Uterus (tissue), 3 donors: ENCODE measurements at regions not wholly inside any gene's neighbourhood (a gene's known extent, or its start where the extent isn't known, plus 50 kb on each side); places are given as distances from the start of the nearest gene placed in this dataset.

Experiments used
- DNase-seq, 2 donors: peaks; one replicate each; pipeline ENCODE4 v3.0.0-alpha.2; 2019 to 2020
- H3K27ac ChIP-seq, 2 donors: fragments of 200-600 bp; sonication (generic); 1 replicate in 1 of 2; 2 replicates in 1 of 2; pipeline ENCODE4 v1.5.1; 2016 to 2018
- H3K27me3 ChIP-seq, 2 donors: fragments of 200-600 bp; sonication (generic); one replicate each; pipeline ENCODE4 v1.5.1; 2018 to 2019; ENCODE audit warnings: control low read depth in 1 of 2
- H3K36me3 ChIP-seq, 2 donors: fragments of 200-600 bp; sonication (generic); one replicate each; pipeline ENCODE4 v1.5.1; 2019; ENCODE audit warnings: control low read depth in 1 of 2
- H3K4me1 ChIP-seq, 2 donors: fragments of 200-600 bp; sonication (generic); one replicate each; pipeline ENCODE4 v1.5.1; 2018 to 2019; ENCODE audit warnings: control low read depth in 1 of 2
- H3K4me3 ChIP-seq, 2 donors: fragments of 200-600 bp; sonication (generic); 1 replicate in 1 of 2; 2 replicates in 1 of 2; pipeline ENCODE4 v1.5.1; 2018 to 2019; ENCODE audit warnings: mild to moderate bottlenecking in 1 of 2
- H3K9me3 ChIP-seq, 2 donors: fragments of 200-600 bp; sonication (generic); one replicate each; pipeline ENCODE4 v1.5.1; 2019; ENCODE audit warnings: control low read depth in 1 of 2
- POLR2A ChIP-seq, 2 donors: fragments of 450-650 bp; IDR thresholded peaks; one replicate each; pipeline ENCODE4 v1.6.1; 2016; ENCODE audit warnings: antibody characterized with exemption in 2 of 2, mild to moderate bottlenecking in 1 of 2, moderate library complexity in 1 of 2
- intact Hi-C: fragments of 100-400 bp; cut with DNase I; formaldehyde crosslinking; loops from one replicate; pipeline ENCODE4 v1.15.1; 2023; ENCODE audit warnings: low total_unique reads
- TF ChIP-seq, protein P1 (sequence below), 4 experiments: fragments of 200-600 bp in 2 of 4; fragments of 450-650 bp in 2 of 4; sonication (generic) in 2 of 4; IDR thresholded peaks; one replicate each; pipeline ENCODE4 v1.5.1; 2016 to 2019; ENCODE audit warnings: antibody characterized with exemption in 4 of 4, mild to moderate bottlenecking in 2 of 4, moderate library complexity in 1 of 4
- donor health status: DM: yes; HTN: yes; CAD: no.

DNA sequence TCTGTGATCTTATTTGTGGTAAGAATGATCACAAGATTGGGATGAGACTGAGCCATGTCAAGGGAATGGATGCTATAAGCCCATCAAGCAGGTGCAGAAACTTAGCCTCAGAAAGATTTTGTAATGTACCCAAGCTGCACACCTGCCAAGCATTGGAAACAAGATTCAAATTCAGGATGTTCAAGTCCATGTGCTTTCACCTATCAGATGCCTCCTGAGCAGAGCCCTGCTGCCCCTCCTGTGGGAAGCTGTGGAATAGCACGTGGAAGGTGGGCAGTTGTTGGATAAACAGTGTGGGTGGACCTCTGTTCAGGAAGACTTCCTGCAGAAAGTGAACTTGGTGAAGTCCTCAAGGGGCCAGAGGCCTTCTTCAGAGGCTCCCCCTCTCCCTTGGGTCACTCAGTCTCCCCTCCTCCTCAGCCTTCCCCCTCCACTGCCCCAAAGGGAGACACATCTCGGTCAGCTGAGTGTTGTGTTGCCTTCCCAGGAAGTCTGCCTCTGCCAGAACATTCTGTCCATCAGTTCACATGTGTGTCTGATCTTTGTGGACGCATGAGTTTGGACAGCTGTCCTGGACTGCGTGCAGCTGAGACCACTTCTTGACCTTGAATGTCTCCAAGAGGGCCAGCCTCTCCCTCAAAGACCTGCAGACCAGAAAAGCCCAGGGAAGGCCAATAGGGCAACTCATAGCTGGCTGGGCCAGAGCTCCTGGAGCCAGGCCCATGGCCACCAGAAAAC, 186.1 kb downstream of the INHBB start:
- H3K36me3 ChIP-seq: no peaks in the 10 kb centered on the region
- no peaks in the 10 kb centered on the region for H3K27me3 ChIP-seq
- H3K4me3 ChIP-seq: no peak overlapping the region
- TF ChIP-seq POLR2A (IDR thresholded peaks at IDR 0.05): no peak
- TF ChIP-seq, protein P1, sequence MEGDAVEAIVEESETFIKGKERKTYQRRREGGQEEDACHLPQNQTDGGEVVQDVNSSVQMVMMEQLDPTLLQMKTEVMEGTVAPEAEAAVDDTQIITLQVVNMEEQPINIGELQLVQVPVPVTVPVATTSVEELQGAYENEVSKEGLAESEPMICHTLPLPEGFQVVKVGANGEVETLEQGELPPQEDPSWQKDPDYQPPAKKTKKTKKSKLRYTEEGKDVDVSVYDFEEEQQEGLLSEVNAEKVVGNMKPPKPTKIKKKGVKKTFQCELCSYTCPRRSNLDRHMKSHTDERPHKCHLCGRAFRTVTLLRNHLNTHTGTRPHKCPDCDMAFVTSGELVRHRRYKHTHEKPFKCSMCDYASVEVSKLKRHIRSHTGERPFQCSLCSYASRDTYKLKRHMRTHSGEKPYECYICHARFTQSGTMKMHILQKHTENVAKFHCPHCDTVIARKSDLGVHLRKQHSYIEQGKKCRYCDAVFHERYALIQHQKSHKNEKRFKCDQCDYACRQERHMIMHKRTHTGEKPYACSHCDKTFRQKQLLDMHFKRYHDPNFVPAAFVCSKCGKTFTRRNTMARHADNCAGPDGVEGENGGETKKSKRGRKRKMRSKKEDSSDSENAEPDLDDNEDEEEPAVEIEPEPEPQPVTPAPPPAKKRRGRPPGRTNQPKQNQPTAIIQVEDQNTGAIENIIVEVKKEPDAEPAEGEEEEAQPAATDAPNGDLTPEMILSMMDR (IDR thresholded peaks at IDR 0.05): no peak
- no peak overlapping the region for H3K27ac ChIP-seq
- intact Hi-C loops: no loop called here
- DNase-seq: no peak
- no peaks in the 10 kb centered on the region for H3K9me3 ChIP-seq
- no peaks in the 10 kb centered on the region for H3K4me1 ChIP-seq

DNA sequence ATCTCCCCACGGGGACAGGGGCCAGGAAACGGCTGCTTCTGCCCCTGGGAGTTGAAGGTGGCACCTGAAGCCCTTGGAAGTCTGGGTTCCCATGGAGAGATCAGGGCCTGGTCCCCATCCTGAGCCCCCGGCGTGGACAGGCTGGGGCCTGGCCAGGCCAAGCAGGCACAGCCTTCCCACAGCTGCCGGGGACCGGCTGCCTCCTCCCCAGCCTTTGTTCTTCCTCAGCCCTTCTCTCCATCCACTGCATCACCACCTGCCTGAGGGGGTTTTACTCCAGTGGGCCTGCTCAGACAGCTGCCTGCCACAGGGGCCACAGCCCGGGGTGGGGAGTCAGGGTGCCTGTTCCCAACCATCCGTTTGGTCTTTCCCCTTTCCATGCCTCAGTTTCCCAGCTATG, 187.7 kb downstream of the INHBB start:
- H3K36me3 ChIP-seq: no peaks in the 10 kb centered on the region
- DNase-seq: no peak
- no peaks in the 10 kb centered on the region for H3K9me3 ChIP-seq
- H3K27ac ChIP-seq: no peak overlapping the region
- H3K4me3 ChIP-seq: no peak overlapping the region
- no peaks in the 10 kb centered on the region for H3K4me1 ChIP-seq
- TF ChIP-seq, protein P1 (IDR thresholded peaks at IDR 0.05): no peak
- no peak for TF ChIP-seq POLR2A (IDR thresholded peaks at IDR 0.05)
- intact Hi-C loops: no loop called here
- H3K27me3 ChIP-seq: no peaks in the 10 kb centered on the region

DNA sequence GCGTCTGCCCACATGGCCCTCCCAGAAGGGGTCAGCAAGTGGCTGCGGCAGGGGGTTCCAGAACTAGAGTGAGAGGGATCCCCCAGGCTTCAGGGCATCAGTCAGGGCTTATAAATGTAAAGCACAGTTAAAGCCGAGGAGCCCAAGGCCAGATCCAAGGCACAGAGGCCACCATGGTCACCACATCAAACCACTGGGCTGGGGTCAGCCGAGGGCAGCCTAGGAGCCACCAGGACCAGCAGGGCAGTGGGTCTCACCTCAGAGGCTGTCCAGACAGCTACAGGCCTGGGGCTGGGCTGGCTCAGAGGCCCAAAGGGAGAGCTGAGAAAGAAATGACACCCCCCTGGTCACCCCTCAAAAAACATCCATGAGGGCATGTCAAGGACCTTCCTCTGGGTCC, 188.5 kb downstream of the INHBB start:
- TF ChIP-seq, protein P1 (IDR thresholded peaks at IDR 0.05): no peak
- no peak for TF ChIP-seq POLR2A (IDR thresholded peaks at IDR 0.05)
- Histone ChIP-seq H3K36me3 (no peaks in the 10 kb centered on the region), H3K9me3 (no peaks in the 10 kb centered on the region), H3K27me3 (no peaks in the 10 kb centered on the region), H3K4me1 (no peaks in the 10 kb centered on the region), H3K4me3 (no peak overlapping the region), H3K27ac (no peak overlapping the region)
- intact Hi-C loops: no loop called here
- DNase-seq: no peak

DNA sequence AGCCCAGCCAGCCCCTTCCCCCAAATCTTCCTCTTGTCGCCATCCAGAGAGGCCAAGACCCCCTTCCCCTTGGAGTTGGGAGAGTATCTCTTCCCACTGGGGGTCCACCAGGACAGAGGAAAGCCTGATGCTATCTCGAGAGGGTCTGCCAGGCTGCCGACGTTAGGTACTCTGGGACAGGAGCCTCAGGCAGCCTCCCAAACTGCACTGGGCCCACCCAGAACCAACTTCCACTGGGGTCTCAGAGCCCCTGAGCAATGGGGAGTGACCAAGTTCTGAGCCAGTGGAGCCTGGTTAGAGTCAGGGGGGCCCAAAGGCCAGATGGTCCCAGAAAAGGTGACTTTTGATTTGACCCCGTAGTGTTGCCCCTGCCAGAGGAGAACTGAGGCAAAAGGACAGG, 189.1 kb downstream of the INHBB start:
- no peaks in the 10 kb centered on the region for H3K36me3 ChIP-seq
- no peaks in the 10 kb centered on the region for H3K4me1 ChIP-seq
- TF ChIP-seq POLR2A (IDR thresholded peaks at IDR 0.05): no peak
- TF ChIP-seq, protein P1 (IDR thresholded peaks at IDR 0.05): no peak
- H3K9me3 ChIP-seq: no peaks in the 10 kb centered on the region
- intact Hi-C loops: no loop called here
- no peak overlapping the region for H3K4me3 ChIP-seq
- no peak for DNase-seq
- no peaks in the 10 kb centered on the region for H3K27me3 ChIP-seq
- H3K27ac ChIP-seq: no peak overlapping the region

DNA sequence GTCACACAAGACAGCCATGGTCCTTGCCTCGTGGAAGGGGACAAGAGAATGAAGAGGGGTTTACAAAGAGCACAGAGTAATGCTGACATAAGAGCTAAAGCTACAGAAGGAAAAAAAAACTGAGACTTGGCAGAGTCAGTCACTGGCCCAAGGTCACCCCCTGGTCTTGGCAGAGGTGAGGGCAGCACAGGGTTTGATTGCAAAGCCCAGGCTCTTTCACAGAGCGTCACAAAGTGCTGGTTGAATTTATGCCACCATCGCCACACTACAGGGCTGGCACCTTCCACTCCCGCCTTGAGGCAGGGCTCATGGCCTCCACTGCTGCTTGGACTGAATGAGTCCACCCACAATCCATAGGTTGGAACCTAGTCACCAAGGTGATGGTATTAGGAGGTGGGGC, 190.2 kb downstream of the INHBB start:
- DNase-seq: no peak
- Histone ChIP-seq H3K4me1 (no peaks in the 10 kb centered on the region), H3K9me3 (no peaks in the 10 kb centered on the region), H3K36me3 (no peaks in the 10 kb centered on the region), H3K4me3 (no peak overlapping the region), H3K27ac (no peak overlapping the region), H3K27me3 (no peaks in the 10 kb centered on the region)
- intact Hi-C loops: no loop called here
- TF ChIP-seq POLR2A (IDR thresholded peaks at IDR 0.05): no peak
- TF ChIP-seq, protein P1 (IDR thresholded peaks at IDR 0.05): no peak
